HG03378 (cell line): ENCODE measurements at regions not wholly inside any gene's neighbourhood (a gene's known extent, or its start where the extent isn't known, plus 50 kb on each side); places are given as distances from the start of the nearest gene placed in this dataset.
"Not testable (repeated sequence)": the region's sequence is repeated elsewhere in the genome, so short reads cannot be mapped to it uniquely, and the experiment has no call there.

Experiments
- ATAC-seq: cut with Tn5 transposase; IDR thresholded peaks from one replicate; pipeline ENCODE4 v1.9.1; 2021; ENCODE audit warnings: mild to moderate bottlenecking, moderate library complexity; ENCODE audit not compliant: unreplicated experiment

GRCh38 chr1:238944028-238944427, 442.3 kb upstream of the CHRM3 start:
- ATAC-seq, result no peak

GRCh38 chr1:238927899-238928298, 458.5 kb upstream of the CHRM3 start:
- no peak for ATAC-seq

GRCh38 chr1:238916828-238917227, 469.5 kb upstream of the CHRM3 start:
- no peak for ATAC-seq

GRCh38 chr1:238914346-238914745, 472.0 kb upstream of the CHRM3 start:
- ATAC-seq, result no peak

GRCh38 chr1:238913210-238913609, 473.2 kb upstream of the CHRM3 start:
- no peak for ATAC-seq

GRCh38 chr1:238912148-238912547, 474.2 kb upstream of the CHRM3 start:
- no peak for ATAC-seq

GRCh38 chr1:238902752-238903151, 483.6 kb upstream of the CHRM3 start:
- ATAC-seq, result not testable (repeated sequence)

GRCh38 chr1:238900334-238900865, 486.0 kb upstream of the CHRM3 start:
- no peak for ATAC-seq

- no peak for ATAC-seq
Observed at GRCh38 chr1:238898856-238899255, 487.5 kb upstream of the CHRM3 start.

GRCh38 chr1:238895911-238896310, 490.5 kb upstream of the CHRM3 start:
- ATAC-seq, result no peak

- no peak for ATAC-seq
Observed at GRCh38 chr1:238892612-238893011, 493.8 kb upstream of the CHRM3 start.

GRCh38 chr1:238861342-238862066, 524.9 kb upstream of the CHRM3 start:
- ATAC-seq, result no peak

- ATAC-seq, result no peak
Observed at GRCh38 chr1:238833919-238834318, 552.4 kb upstream of the CHRM3 start.

- no peak for ATAC-seq
Observed at GRCh38 chr1:238832106-238832505, 554.3 kb upstream of the CHRM3 start.

GRCh38 chr1:238830036-238830611, 556.2 kb upstream of the CHRM3 start:
- ATAC-seq, result no peak

GRCh38 chr1:238826891-238827290, 559.5 kb upstream of the CHRM3 start:
- ATAC-seq, result no peak

GRCh38 chr1:238823416-238823815, 563.0 kb upstream of the CHRM3 start:
- no peak for ATAC-seq

- ATAC-seq, result no peak
Observed at GRCh38 chr1:238811211-238811879, 575.0 kb upstream of the CHRM3 start.

GRCh38 chr1:238790882-238791281, 595.5 kb upstream of the CHRM3 start:
- no peak for ATAC-seq

- no peak for ATAC-seq
Observed at GRCh38 chr1:238789916-238790667, 596.3 kb upstream of the CHRM3 start.

- ATAC-seq, result no peak
Observed at GRCh38 chr1:238787471-238787870, 598.9 kb upstream of the CHRM3 start.
